Prostate gland (tissue), 2 donors: ENCODE measurements at regions not wholly inside any gene's neighbourhood (a gene's known extent, or its start where the extent isn't known, plus 50 kb on each side); places are given as distances from the start of the nearest gene placed in this dataset.

Experiments
- DNase-seq: peaks from one replicate; pipeline ENCODE4 v3.0.0-alpha.2; 2019; ENCODE audit warnings: low spot score
- H3K27ac ChIP-seq, 2 donors: fragments of 200-600 bp; sonication (generic); 2 replicates each; pipeline ENCODE4 v1.5.1; 2017 to 2019
- H3K27me3 ChIP-seq: fragments of 200-600 bp; sonication (generic); replicated peaks from 2 replicates; pipeline ENCODE4 v1.5.1; 2019; ENCODE audit not compliant: insufficient read depth
- H3K36me3 ChIP-seq, 2 donors: fragments of 200-600 bp; sonication (generic); 1 replicate in 1 of 2; 2 replicates in 1 of 2; pipeline versions ENCODE4 v1.5.1 to v1.8.1; 2017 to 2019
- H3K4me1 ChIP-seq: fragments of 200-600 bp; sonication (generic); replicated peaks from 2 replicates; pipeline ENCODE4 v1.5.1; 2019
- H3K4me3 ChIP-seq, 2 donors: fragments of 200-600 bp; sonication (generic); 2 replicates each; pipeline ENCODE4 v1.5.1; 2017 to 2019
- H3K9me3 ChIP-seq: fragments of 200-600 bp; sonication (generic); 2 replicates; pipeline ENCODE4 v1.5.1; 2017
- POLR2A ChIP-seq: fragments of 450-650 bp; IDR thresholded peaks from one replicate; pipeline ENCODE4 v1.6.1; 2016; ENCODE audit warnings: antibody characterized with exemption, mild to moderate bottlenecking
- POLR2AphosphoS5 ChIP-seq: sonication (generic); formaldehyde crosslinking; IDR thresholded peaks from one replicate; pipeline ENCODE4 v1.6.1; 2017; ENCODE audit warnings: antibody characterized with exemption
- WGBS: methylation state at CpG from one replicate; pipeline ENCODE4 v1.1.5; 2018; 5-methylcytosine and 5-hydroxymethylcytosine counted together
- intact Hi-C: fragments of 100-400 bp; cut with DNase I; formaldehyde crosslinking; loops from one replicate; pipeline ENCODE4 v1.14.2; 2022
- TF ChIP-seq, protein P1 (sequence below), 4 experiments: fragments of 200-600 bp in 2 of 4; fragments of 450-650 bp in 2 of 4; sonication (generic) in 2 of 4; IDR thresholded peaks; 1 replicate in 3 of 4; 2 replicates in 1 of 4; pipeline ENCODE4 v1.5.1; 2016 to 2019; ENCODE audit warnings: antibody characterized with exemption in 4 of 4, mild to moderate bottlenecking in 2 of 4, moderate library complexity in 2 of 4

DNA sequence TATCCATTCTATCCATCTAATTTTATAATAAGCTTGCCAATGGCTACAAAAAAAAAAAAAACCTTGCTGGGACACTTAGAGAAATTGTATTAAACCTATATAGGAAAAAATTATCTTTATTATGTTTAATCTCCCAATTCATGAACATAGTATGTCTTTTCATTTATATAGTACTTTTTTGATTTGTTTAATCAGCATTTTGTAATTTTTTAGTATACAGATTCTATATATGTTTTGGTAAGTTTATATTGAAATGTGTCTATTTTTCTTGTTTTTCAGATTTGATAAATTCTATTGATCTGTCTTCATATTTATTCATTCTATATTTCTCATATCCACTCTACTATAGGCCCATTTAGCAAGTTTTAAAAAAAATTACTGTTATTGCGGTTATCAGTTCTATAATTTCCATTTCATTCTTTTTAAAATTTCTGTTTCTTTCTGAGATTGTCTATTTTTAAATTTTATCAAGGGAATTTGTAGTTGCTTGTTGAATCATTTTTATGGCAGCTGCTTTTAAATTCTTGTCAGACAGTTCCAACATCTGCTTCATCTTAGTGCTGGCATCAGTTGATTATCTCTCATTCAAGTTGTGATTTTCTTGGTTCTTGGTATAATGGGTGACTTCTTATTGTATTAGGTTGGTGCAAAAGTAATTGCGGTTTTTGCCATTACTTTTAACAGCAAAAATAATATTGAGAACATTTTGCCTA lies 170.1 kb upstream of the S1PR3 start:
- intact Hi-C loops = no loop called here
- no peak for DNase-seq
- WGBS = 98% methylated on average over 2 of the region's 2 CpGs

DNA sequence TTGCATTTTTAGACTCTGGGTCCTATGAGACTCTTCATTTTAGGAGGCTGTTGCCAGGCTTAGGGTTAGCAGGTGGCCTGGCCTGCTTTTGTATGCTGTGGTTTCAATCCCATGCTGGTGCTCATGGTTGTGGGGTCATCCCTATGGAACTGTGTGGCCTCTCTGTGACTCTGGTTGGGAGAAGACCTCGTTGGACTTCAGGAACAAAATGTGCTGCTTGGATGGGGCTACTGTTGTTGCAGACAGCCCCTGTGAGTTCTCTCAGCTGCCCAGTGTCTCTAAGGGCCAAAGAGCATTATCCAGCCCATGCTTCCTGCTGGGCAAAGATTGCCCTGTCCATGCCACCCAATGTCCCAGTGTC lies 169.5 kb upstream of the S1PR3 start:
- intact Hi-C loops = no loop called here
- DNase-seq = no peak
- Histone ChIP-seq H3K4me1 (no peaks in the 10 kb centered on the region), H3K36me3 (no peaks in the 10 kb centered on the region), H3K4me3 (no peak overlapping the region), H3K27ac (no peak overlapping the region), H3K27me3 (no peaks in the 10 kb centered on the region), H3K9me3 (no peaks in the 10 kb centered on the region)
- TF ChIP-seq POLR2A (no peak), POLR2AphosphoS5 (no peak)
- TF ChIP-seq, protein P1, sequence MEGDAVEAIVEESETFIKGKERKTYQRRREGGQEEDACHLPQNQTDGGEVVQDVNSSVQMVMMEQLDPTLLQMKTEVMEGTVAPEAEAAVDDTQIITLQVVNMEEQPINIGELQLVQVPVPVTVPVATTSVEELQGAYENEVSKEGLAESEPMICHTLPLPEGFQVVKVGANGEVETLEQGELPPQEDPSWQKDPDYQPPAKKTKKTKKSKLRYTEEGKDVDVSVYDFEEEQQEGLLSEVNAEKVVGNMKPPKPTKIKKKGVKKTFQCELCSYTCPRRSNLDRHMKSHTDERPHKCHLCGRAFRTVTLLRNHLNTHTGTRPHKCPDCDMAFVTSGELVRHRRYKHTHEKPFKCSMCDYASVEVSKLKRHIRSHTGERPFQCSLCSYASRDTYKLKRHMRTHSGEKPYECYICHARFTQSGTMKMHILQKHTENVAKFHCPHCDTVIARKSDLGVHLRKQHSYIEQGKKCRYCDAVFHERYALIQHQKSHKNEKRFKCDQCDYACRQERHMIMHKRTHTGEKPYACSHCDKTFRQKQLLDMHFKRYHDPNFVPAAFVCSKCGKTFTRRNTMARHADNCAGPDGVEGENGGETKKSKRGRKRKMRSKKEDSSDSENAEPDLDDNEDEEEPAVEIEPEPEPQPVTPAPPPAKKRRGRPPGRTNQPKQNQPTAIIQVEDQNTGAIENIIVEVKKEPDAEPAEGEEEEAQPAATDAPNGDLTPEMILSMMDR (IDR thresholded peaks at IDR 0.05) = no peak
- WGBS = 40% methylated on average over 1 of the region's 1 CpG

More for the DNA sequence above, 170.1 kb upstream of the S1PR3 start:
- no peaks in the 10 kb centered on the region for H3K36me3 ChIP-seq
- no peaks in the 10 kb centered on the region for H3K27me3 ChIP-seq
- TF ChIP-seq POLR2A (no peak), POLR2AphosphoS5 (no peak)
- TF ChIP-seq, protein P1 (IDR thresholded peaks at IDR 0.05) = no peak
- H3K27ac ChIP-seq = no peak overlapping the region
- no peaks in the 10 kb centered on the region for H3K4me1 ChIP-seq
- H3K9me3 ChIP-seq = no peaks in the 10 kb centered on the region
- H3K4me3 ChIP-seq = no peak overlapping the region

DNA sequence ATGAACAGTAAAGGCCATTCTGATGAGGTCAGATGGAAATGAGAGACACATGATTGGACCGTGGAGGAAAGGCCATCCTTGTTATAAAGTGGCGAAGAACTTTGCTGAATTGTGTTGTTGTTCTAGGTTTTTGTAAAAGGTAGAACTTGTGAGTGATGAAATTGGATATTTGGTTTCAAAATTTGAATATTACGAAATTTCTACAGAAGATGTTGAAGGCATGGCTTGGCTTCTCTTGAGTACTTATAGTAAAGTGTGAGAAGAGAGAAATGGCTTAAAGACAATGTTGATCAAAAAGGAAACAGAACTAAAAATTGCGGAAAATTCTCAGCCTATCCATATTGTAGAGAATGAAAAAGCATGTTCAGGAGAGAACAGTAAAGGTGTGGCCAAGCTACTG lies 166.6 kb upstream of the S1PR3 start:
- no peaks in the 10 kb centered on the region for H3K27me3 ChIP-seq
- intact Hi-C loops = loop anchor here (5.0 kb wide), 1 partner anchor 123 kb away; no protein-coding TSS in a partner anchor
- 94% methylated on average over 4 of the region's 4 CpGs for WGBS
- H3K27ac ChIP-seq = no peak overlapping the region
- no peak overlapping the region for H3K4me3 ChIP-seq
- DNase-seq = no peak
- TF ChIP-seq POLR2AphosphoS5 (no peak), POLR2A (no peak)
- TF ChIP-seq, protein P1 (IDR thresholded peaks at IDR 0.05) = no peak
- no peaks in the 10 kb centered on the region for H3K4me1 ChIP-seq
- no peaks in the 10 kb centered on the region for H3K36me3 ChIP-seq
- H3K9me3 ChIP-seq = no peaks in the 10 kb centered on the region

DNA sequence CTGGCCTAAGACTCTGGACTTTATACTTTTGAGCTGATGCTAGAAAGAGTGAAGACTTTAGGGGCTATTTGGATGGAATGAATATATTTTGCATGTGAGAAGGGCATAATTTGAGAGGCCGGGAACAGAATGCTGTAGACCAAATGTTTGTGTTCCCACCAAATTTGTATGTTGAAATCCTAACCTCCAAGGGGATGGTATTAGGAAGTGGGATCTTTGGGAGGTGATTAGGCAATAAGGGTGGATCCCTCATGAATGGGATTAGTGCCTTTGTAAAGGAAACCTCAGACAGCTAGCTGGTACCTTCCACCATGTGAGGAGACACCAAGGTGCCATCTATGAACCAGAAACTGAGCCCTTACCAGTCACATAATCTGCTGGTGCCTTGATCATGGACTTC lies 165.1 kb upstream of the S1PR3 start:
- intact Hi-C loops = loop anchor here (5.0 kb wide), 1 partner anchor 121 kb away; no protein-coding TSS in a partner anchor
- 92% methylated on average over 1 of the region's 1 CpG for WGBS
- TF ChIP-seq, protein P1 (IDR thresholded peaks at IDR 0.05) = no peak
- TF ChIP-seq POLR2A (no peak), POLR2AphosphoS5 (no peak)
- Histone ChIP-seq H3K4me1 (no peaks in the 10 kb centered on the region), H3K4me3 (no peak overlapping the region), H3K27ac (no peak overlapping the region), H3K27me3 (no peaks in the 10 kb centered on the region), H3K36me3 (no peaks in the 10 kb centered on the region), H3K9me3 (no peaks in the 10 kb centered on the region)
- no peak for DNase-seq

DNA sequence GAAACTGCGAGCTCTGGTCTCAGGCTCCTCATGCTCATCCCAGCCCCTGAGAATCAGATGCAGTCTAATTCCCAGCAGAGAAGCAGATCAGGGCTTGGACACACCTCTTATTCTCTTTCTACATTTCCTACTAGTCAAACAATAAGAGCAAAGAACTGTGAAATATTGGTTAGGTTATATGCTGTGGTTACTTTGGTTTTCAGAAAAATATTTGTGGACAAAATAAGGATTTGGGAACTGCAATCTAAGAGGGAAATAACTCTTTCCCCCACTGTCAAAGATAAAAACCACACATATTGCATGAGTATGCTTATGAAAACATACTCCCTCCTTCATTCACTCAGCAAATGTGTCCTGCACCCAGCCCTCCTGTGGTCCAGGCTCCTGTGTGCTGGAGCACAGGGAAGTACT lies 164.5 kb upstream of the S1PR3 start:
- H3K9me3 ChIP-seq = no peaks in the 10 kb centered on the region
- no peak overlapping the region for H3K27ac ChIP-seq
- H3K36me3 ChIP-seq = no peaks in the 10 kb centered on the region
- no peak for DNase-seq
- TF ChIP-seq POLR2A (no peak), POLR2AphosphoS5 (no peak)
- TF ChIP-seq, protein P1 (IDR thresholded peaks at IDR 0.05) = no peak
- WGBS = 100% methylated on average over 1 of the region's 1 CpG
- no peaks in the 10 kb centered on the region for H3K4me1 ChIP-seq
- intact Hi-C loops = loop anchor here (5.0 kb wide), 1 partner anchor 121 kb away; no protein-coding TSS in a partner anchor
- no peak overlapping the region for H3K4me3 ChIP-seq
- no peaks in the 10 kb centered on the region for H3K27me3 ChIP-seq
